GM03348 (cell line): ENCODE measurements at regions not wholly inside any gene's neighbourhood (a gene's known extent, or its start where the extent isn't known, plus 50 kb on each side); places are given as distances from the start of the nearest gene placed in this dataset.

Experiments used
- DNase-seq: peaks from one replicate; pipeline ENCODE4 v3.0.0; 2012; ENCODE audit warnings: low spot score

- DNase-seq, result no peak
These were observed 167.9 kb upstream of the AVPR1A start for GRCh38 chr12:63318933-63319332.

GRCh38 chr12:63318313-63318712 lies 167.3 kb upstream of the AVPR1A start:
- no peak for DNase-seq

DNA sequence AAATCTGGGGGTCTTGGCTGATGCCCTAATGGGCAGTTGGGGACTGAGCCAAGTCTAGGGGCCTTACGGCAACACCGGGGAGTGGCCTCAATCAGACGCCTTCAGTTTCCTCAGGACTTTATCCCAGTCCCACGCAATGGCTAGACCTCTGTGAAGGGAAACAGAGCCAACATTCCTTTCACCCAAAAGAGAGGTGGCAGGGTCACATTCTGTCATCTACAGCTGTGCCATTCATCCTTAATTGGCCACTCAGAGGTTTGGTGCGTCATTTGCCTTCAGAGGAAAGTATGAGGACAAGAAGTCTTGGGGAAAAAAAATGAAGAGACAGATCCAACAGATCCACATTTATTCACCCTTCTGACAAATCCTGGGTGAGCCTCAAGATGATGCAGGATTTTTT lies 166.9 kb upstream of the AVPR1A start:
- no peak for DNase-seq

- no peak for DNase-seq
These were observed 166.4 kb upstream of the AVPR1A start for GRCh38 chr12:63317286-63317846.

GRCh38 chr12:63313139-63313538 lies 162.1 kb upstream of the AVPR1A start:
- no peak for DNase-seq

DNA sequence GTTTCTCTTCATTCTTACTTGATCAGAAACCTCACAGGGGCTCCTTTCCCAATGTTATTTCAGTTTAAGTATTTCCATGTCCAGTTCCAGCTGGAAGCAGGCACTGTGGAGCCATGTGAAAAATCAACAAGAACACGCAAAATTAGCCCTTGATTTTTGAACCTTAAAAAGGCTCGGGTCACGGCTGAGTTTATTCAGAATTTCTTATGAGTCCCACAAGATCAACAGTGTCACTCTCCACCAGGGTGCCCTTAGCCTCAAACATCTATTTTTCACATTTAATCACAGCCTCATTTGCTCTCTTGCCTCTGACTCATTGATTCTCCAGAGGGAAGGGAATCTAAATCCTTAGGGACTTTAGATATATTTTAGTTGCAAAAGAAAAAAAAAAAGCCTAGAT lies 157.7 kb upstream of the AVPR1A start:
- DNase-seq, result no peak

GRCh38 chr12:63307849-63308248 lies 156.8 kb upstream of the AVPR1A start:
- DNase-seq, result no peak

DNA sequence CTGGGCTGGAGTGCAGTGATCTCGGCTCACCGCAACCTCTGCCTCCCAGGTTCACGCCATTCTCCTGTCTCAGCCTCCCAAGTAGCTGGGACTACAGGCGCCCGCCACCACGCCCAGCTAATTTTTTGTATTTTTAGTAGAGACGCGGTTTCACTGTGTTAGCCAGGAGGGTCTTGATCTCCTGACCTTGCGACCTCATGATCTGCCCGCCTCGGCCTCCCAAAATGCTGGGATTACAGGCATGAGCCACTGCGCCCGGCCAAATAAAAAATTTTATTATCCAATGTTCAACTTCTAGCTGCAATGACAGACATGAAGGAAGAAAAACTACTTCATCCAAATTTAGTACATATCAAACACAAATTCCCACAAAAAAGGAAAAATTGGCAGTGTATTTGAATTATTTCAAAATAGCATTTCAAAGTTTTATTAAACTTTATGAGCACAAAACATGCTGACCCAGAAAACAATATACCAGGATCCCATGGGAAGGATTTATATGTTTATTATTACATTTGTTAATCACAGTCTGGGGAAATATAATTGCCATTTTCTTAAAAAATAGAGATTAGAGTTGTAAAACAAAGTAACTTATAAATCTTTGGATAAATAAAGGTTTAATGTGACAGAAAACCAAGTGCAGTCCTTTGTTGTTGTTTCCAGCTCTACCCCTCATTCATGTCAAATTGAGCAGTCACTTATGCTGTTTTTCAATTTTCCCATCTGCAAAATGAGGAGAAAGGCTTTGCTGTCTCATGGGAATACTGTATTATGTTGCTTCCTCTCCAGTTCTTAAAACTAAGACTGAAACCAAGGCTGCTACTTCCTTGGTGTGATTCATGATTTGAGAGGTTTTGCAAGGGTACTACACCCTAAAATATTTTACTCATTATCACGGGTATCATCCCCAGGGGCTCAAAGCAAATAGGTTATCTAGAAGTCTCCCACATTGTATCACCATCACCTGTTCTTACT lies 155.2 kb upstream of the AVPR1A start:
- DNase-seq, result no peak

- no peak for DNase-seq
These were observed 153.9 kb upstream of the AVPR1A start for GRCh38 chr12:63304887-63305316.

DNA sequence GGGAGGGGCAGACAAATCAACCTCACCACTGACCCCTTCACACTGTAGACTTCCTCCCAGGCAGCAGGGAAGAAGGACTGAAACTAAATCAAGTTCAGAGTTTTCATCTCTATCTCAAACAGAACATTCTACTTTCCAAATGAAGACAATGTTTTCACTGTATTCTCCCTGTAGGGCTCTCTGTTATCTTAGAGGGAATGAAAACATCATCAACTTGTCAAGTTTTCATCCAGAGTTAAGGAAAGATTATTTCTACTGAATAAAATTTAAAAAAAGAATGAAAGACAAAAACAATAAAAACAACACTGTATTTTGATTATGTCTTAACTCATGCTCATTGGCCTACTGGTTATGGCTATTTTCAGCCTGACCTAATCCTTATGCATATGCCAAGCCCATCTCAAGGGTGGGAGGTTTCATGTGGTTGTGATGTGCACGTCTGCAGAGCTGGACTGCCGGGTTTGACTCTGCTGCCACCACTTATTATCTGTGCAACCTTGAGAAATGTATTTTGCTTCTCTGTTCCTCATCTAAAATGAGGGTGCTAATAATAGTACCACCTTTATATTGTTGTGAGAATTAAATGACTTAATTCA lies 152.0 kb upstream of the AVPR1A start:
- DNase-seq, result no peak

GRCh38 chr12:63302269-63302940 lies 151.4 kb upstream of the AVPR1A start:
- no peak for DNase-seq

- DNase-seq, result no peak
These were observed 150.3 kb upstream of the AVPR1A start for GRCh38 chr12:63301311-63301710.

- no peak for DNase-seq
These were observed 147.5 kb upstream of the AVPR1A start for GRCh38 chr12:63298386-63298930.

- peak; percentile 23 for DNase-seq
These were observed 143.3 kb upstream of the AVPR1A start for GRCh38 chr12:63294327-63294632.

- no peak for DNase-seq
These were observed 141.6 kb upstream of the AVPR1A start for GRCh38 chr12:63292471-63293221.

- peak; percentile 22 for DNase-seq
These were observed 125.8 kb upstream of the AVPR1A start for GRCh38 chr12:63276537-63277365.

DNA sequence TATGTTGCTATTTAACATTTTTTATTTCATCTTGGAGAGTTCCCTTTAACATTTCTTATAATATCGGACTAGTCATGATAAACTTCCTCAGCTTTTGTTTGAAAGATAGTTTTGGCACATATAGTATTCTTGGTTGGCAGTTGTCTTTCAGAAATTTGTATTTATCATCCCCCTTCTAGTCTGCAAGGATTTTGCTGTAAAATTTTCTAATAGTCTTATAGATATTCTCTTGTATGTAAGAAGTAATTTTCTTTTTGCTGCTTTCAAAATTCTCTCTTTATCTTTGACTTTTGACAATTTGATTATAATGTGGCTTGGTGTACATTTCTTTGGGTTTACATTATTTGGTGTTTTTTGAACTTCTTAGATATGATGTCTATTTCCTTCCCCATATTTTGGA lies 116.0 kb upstream of the AVPR1A start:
- DNase-seq, result no peak

- no peak for DNase-seq
These were observed 113.6 kb upstream of the AVPR1A start for GRCh38 chr12:63264629-63265028.

GRCh38 chr12:63250486-63250885 lies 99.5 kb upstream of the AVPR1A start:
- no peak for DNase-seq

GRCh38 chr12:63238892-63239291 lies 87.9 kb upstream of the AVPR1A start:
- no peak for DNase-seq

DNA sequence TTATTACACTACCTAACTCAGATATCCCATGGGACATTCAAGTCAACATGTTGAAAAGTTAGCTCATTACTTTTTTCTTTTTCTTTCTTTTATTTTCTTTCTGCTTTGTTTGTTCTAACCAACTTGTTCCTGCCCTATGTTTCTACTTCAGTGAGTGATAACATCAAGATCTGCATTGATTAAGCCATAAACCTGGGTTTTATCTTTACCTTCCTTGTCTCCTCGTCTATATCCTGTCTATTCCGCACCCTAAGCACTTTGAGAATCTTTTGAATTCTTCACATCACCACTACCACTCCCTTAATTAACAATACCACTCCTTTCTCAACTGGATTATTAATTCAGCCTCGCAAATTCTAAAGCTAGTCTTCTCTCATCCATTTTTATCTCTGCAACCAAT lies 81.9 kb upstream of the AVPR1A start:
- DNase-seq, result no peak
